PC-3 (cell line): ENCODE measurements at regions not wholly inside any gene's neighbourhood (a gene's known extent, or its start where the extent isn't known, plus 50 kb on each side); places are given as distances from the start of the nearest gene placed in this dataset.

Source experiments
- CTCF ChIP-seq: fragments of 300-600 bp; sonication (generic); conservative IDR thresholded peaks from 2 replicates; pipeline ENCODE4 v1.5.1; 2017; ENCODE audit warnings: antibody characterized with exemption, low read depth, mild to moderate bottlenecking, low read length
- EZH2 ChIP-seq: fragments of 300-600 bp; sonication (generic); IDR thresholded peaks from one replicate; pipeline ENCODE4 v1.6.1; 2017; ENCODE audit warnings: antibody characterized with exemption, mild to moderate bottlenecking, low read length; ENCODE audit not compliant: unreplicated experiment
- EZH2phosphoT487 ChIP-seq: fragments of 300-600 bp; sonication (generic); IDR thresholded peaks from 2 replicates; pipeline ENCODE4 v1.6.1; 2018; ENCODE audit warnings: mild to moderate bottlenecking, antibody characterized with exemption, low read length, borderline replicate concordance

- TF ChIP-seq CTCF (no peak), EZH2 (no peak), EZH2phosphoT487 (no peak)
These were observed 56.0 kb upstream of the POU3F1 start for GRCh38 chr1:38102636-38103035.
